Keratinocyte (primary cell): ENCODE measurements at regions not wholly inside any gene's neighbourhood (a gene's known extent, or its start where the extent isn't known, plus 50 kb on each side); places are given as distances from the start of the nearest gene placed in this dataset.

Experiments
- DNase-seq: peaks from one replicate; pipeline ENCODE4 v3.0.0-alpha.2; 2011; ENCODE audit warnings: low read depth, missing footprints, low spot score
- FAIRE-seq: peaks from 2 replicates; lab custom pipeline; 2011; peaks lifted over from hg19 to GRCh38; lab: Jason Lieb, UNC
- H2AFZ ChIP-seq: 2 replicates; pipeline ENCODE4 v1.6.0; 2012; ENCODE audit warnings: low read length, control low read depth, inconsistent platforms; ENCODE audit not compliant: control insufficient read depth
- H3K27ac ChIP-seq: 2 replicates; pipeline ENCODE4 v1.5.1; 2011; ENCODE audit warnings: low read length; ENCODE audit not compliant: control insufficient read depth, insufficient read depth
- H3K27me3 ChIP-seq: 3 replicates; pipeline ENCODE4 v1.6.0; 2011; ENCODE audit warnings: low read length; ENCODE audit not compliant: control insufficient read depth, insufficient read depth; ENCODE audit errors: extremely low read depth
- H3K36me3 ChIP-seq, 2 experiments: 2 replicates in 1 of 2; 3 replicates in 1 of 2; pipeline ENCODE4 v1.5.1; 2011; ENCODE audit warnings: low read length in 2 of 2, mild to moderate bottlenecking in 1 of 2; ENCODE audit not compliant: control insufficient read depth in 2 of 2, insufficient read depth in 2 of 2; ENCODE audit errors: extremely low read depth in 1 of 2
- H3K4me1 ChIP-seq: 3 replicates; pipeline ENCODE4 v1.5.1; 2011; ENCODE audit warnings: low read length; ENCODE audit not compliant: control insufficient read depth, insufficient read depth; ENCODE audit errors: extremely low read depth
- H3K4me2 ChIP-seq: 3 replicates; pipeline ENCODE4 v1.6.0; 2011; ENCODE audit warnings: low read depth, low read length; ENCODE audit not compliant: control insufficient read depth, insufficient read depth; ENCODE audit errors: extremely low read depth
- H3K4me3 ChIP-seq, 3 experiments: fragments of 200-600 bp in 1 of 3; sonication (generic) in 1 of 3; 2 replicates in 2 of 3; 3 replicates in 1 of 3; pipeline ENCODE4 v1.5.1; 2011 to 2016; ENCODE audit warnings: low read length in 3 of 3, mild to moderate bottlenecking in 3 of 3, control low read depth in 2 of 3, inconsistent platforms in 1 of 3, low read depth in 1 of 3, mixed read lengths in 1 of 3, mixed run types in 1 of 3, moderate library complexity in 1 of 3; ENCODE audit not compliant: control insufficient read depth in 2 of 3, insufficient read depth in 2 of 3; ENCODE audit errors: extremely low read depth in 1 of 3
- H3K79me2 ChIP-seq: 2 replicates; pipeline ENCODE4 v1.6.0; 2012; ENCODE audit warnings: low read length; ENCODE audit not compliant: control insufficient read depth, insufficient read depth
- H3K9ac ChIP-seq: 3 replicates; pipeline ENCODE4 v1.6.0; 2011; ENCODE audit warnings: low read length; ENCODE audit not compliant: control insufficient read depth, insufficient read depth; ENCODE audit errors: extremely low read depth
- H3K9me1 ChIP-seq: 3 replicates; pipeline ENCODE4 v1.6.0; 2011; ENCODE audit warnings: low read length; ENCODE audit not compliant: control insufficient read depth, insufficient read depth; ENCODE audit errors: extremely low read depth
- H3K9me3 ChIP-seq: 2 replicates; pipeline ENCODE4 v1.5.1; 2012; ENCODE audit warnings: low read depth, low read length; ENCODE audit not compliant: control insufficient read depth
- H4K20me1 ChIP-seq: 3 replicates; pipeline ENCODE4 v1.6.0; 2011; ENCODE audit warnings: low read length; ENCODE audit not compliant: control insufficient read depth, insufficient read depth; ENCODE audit errors: extremely low read depth
- EZH2 ChIP-seq: IDR thresholded peaks from one replicate; pipeline ENCODE4 v1.6.1; 2012; ENCODE audit warnings: inconsistent platforms, mild to moderate bottlenecking, low read length, moderate library complexity
- dilution Hi-C: fragments of 300-500 bp; cut with MboI; formaldehyde crosslinking; loops from one replicate; pipeline ENCODE4 v1.7.0; 2020; ENCODE audit warnings: low sequenced_read_pairs; ENCODE audit not compliant: extremely low pct_ligation_motif_present
- TF ChIP-seq, protein P1 (sequence below), 3 experiments: IDR thresholded peaks in 1 of 3; conservative IDR thresholded peaks in 1 of 3; optimal IDR thresholded peaks in 1 of 3; 2 replicates in 2 of 3; 3 replicates in 1 of 3; pipeline versions ENCODE3 to v1.5.1; 2011; ENCODE audit warnings: low read length in 3 of 3, mild to moderate bottlenecking in 3 of 3, moderate library complexity in 2 of 3, control low read depth in 1 of 3, inconsistent platforms in 1 of 3; ENCODE audit not compliant: insufficient read depth in 2 of 3; ENCODE audit errors: extremely low read depth in 1 of 3

- Histone ChIP-seq H3K27me3 (no peaks in the 10 kb centered on the region), H3K9me1 (no peaks in the 10 kb centered on the region), H4K20me1 (no peaks in the 10 kb centered on the region), H3K4me2 (no peak overlapping the region), H3K4me3 (no peak overlapping the region), H3K9me3 (no peaks in the 10 kb centered on the region), H3K79me2 (no peaks in the 10 kb centered on the region), H3K27ac (no peak overlapping the region), H2AFZ (no peak overlapping the region), H3K9ac (no peak overlapping the region), H3K4me1 (no peaks in the 10 kb centered on the region), H3K36me3 (no peaks in the 10 kb centered on the region)
- dilution Hi-C loops = no loop called here
- FAIRE-seq = no peak
- no peak for DNase-seq
- TF ChIP-seq EZH2 = no peak
- TF ChIP-seq, protein P1, sequence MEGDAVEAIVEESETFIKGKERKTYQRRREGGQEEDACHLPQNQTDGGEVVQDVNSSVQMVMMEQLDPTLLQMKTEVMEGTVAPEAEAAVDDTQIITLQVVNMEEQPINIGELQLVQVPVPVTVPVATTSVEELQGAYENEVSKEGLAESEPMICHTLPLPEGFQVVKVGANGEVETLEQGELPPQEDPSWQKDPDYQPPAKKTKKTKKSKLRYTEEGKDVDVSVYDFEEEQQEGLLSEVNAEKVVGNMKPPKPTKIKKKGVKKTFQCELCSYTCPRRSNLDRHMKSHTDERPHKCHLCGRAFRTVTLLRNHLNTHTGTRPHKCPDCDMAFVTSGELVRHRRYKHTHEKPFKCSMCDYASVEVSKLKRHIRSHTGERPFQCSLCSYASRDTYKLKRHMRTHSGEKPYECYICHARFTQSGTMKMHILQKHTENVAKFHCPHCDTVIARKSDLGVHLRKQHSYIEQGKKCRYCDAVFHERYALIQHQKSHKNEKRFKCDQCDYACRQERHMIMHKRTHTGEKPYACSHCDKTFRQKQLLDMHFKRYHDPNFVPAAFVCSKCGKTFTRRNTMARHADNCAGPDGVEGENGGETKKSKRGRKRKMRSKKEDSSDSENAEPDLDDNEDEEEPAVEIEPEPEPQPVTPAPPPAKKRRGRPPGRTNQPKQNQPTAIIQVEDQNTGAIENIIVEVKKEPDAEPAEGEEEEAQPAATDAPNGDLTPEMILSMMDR (optimal IDR thresholded peaks at IDR 0.05 in 1 of 3, IDR thresholded peaks at IDR 0.05 in 1 of 3, conservative IDR thresholded peaks at IDR 0.05 in 1 of 3; ENCODE audit: extremely low read depth in 1 of 3, insufficient read depth in 2 of 3, low read length in 3 of 3) = no peak
Measured at GRCh38 chrX:142483965-142484364, 278.9 kb upstream of the MAGEC2 start.

- no peaks in the 10 kb centered on the region for H4K20me1 ChIP-seq
- DNase-seq (no peak), FAIRE-seq (no peak)
- H3K36me3 ChIP-seq = no peaks in the 10 kb centered on the region
- H3K9me1 ChIP-seq = no peaks in the 10 kb centered on the region
- no peak overlapping the region for H3K4me2 ChIP-seq
- H3K9ac ChIP-seq = no peak overlapping the region
- H3K9me3 ChIP-seq = no peaks in the 10 kb centered on the region
- dilution Hi-C loops = no loop called here
- no peak overlapping the region for H3K27ac ChIP-seq
- no peak overlapping the region for H2AFZ ChIP-seq
- no peaks in the 10 kb centered on the region for H3K79me2 ChIP-seq
- H3K27me3 ChIP-seq = no peaks in the 10 kb centered on the region
- no peaks in the 10 kb centered on the region for H3K4me1 ChIP-seq
- no peak overlapping the region for H3K4me3 ChIP-seq
- no peak for TF ChIP-seq EZH2
- TF ChIP-seq, protein P1 (optimal IDR thresholded peaks at IDR 0.05 in 1 of 3, IDR thresholded peaks at IDR 0.05 in 1 of 3, conservative IDR thresholded peaks at IDR 0.05 in 1 of 3; ENCODE audit: extremely low read depth in 1 of 3, insufficient read depth in 2 of 3, low read length in 3 of 3) = no peak
Measured at GRCh38 chrX:142446349-142446748, 241.3 kb upstream of the MAGEC2 start.
